Breast epithelium (tissue), 4 donors: ENCODE measurements at regions not wholly inside any gene's neighbourhood (a gene's known extent, or its start where the extent isn't known, plus 50 kb on each side); places are given as distances from the start of the nearest gene placed in this dataset.

Experiments
- DNase-seq, 2 donors: peaks; one replicate each; pipeline ENCODE4 v3.0.0-alpha.2; 2019; ENCODE audit warnings: low spot score in 2 of 2
- H3K27ac ChIP-seq, 2 donors: fragments of 200-600 bp; sonication (generic) in 1 of 2; one replicate each; pipeline ENCODE4 v1.5.1; 2016 to 2019; ENCODE audit warnings: mild to moderate bottlenecking in 1 of 2
- H3K27me3 ChIP-seq, 2 donors: fragments of 200-600 bp; sonication (generic) in 1 of 2; one replicate each; pipeline versions ENCODE4 v1.5.1 to v1.6.0; 2017 to 2019; ENCODE audit warnings: control low read depth in 1 of 2, mild to moderate bottlenecking in 1 of 2
- H3K36me3 ChIP-seq: fragments of 200-600 bp; one replicate; pipeline ENCODE4 v1.5.1; 2019
- H3K4me1 ChIP-seq, 2 donors: fragments of 200-600 bp; sonication (generic); one replicate each; pipeline ENCODE4 v1.5.1; 2016 to 2019; ENCODE audit warnings: control low read depth in 1 of 2
- H3K4me3 ChIP-seq, 3 donors: fragments of 200-600 bp; sonication (generic); 1 replicate in 2 of 3; 2 replicates in 1 of 3; pipeline ENCODE4 v1.5.1; 2016 to 2019; ENCODE audit warnings: mild to moderate bottlenecking in 3 of 3, moderate library complexity in 2 of 3
- H3K9me3 ChIP-seq, 2 donors: fragments of 200-600 bp; sonication (generic) in 1 of 2; one replicate each; pipeline ENCODE4 v1.5.1; 2016 to 2019; ENCODE audit warnings: control low read depth in 1 of 2
- POLR2A ChIP-seq: fragments of 450-650 bp; IDR thresholded peaks from one replicate; pipeline ENCODE4 v1.6.1; 2016; ENCODE audit warnings: antibody characterized with exemption, mild to moderate bottlenecking, moderate library complexity
- POLR2AphosphoS5 ChIP-seq, 3 donors: sonication (generic); formaldehyde crosslinking; IDR thresholded peaks; one replicate each; pipeline ENCODE4 v1.6.1; 2017; ENCODE audit warnings: antibody characterized with exemption in 3 of 3
- intact Hi-C: fragments of 100-400 bp; cut with DNase I; formaldehyde crosslinking; loops from one replicate; pipeline ENCODE4 v1.15.1; 2023; ENCODE audit warnings: low total_unique reads
- TF ChIP-seq, protein P1 (sequence below), 3 donors: fragments of 450-650 bp; IDR thresholded peaks; one replicate each; pipeline ENCODE4 v1.5.1; 2016 to 2017; ENCODE audit warnings: antibody characterized with exemption in 3 of 3, mild to moderate bottlenecking in 3 of 3, moderate library complexity in 3 of 3

DNA sequence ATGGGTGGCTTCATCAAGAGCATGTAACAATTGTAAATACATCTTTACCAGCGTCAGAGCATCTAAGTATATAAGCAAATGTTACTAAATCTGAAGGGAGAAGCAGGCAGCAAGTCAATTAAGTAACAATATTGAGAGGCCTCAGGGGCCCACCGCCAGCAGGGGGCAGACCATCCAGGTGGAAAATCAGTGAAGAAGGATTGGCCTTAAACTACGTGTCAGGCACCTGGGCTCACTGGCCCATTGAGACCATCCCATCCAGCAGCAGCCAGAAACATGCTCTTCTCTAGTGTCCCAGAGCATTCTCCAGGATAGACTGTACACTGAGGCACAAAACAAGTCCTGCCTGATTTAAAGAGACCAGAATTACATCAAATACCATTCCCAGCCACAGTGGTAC, 96.2 kb upstream of the SNTG2 start:
- TF ChIP-seq POLR2AphosphoS5 (IDR thresholded peaks at IDR 0.05) (no peak), POLR2A (no peak)
- TF ChIP-seq, protein P1, sequence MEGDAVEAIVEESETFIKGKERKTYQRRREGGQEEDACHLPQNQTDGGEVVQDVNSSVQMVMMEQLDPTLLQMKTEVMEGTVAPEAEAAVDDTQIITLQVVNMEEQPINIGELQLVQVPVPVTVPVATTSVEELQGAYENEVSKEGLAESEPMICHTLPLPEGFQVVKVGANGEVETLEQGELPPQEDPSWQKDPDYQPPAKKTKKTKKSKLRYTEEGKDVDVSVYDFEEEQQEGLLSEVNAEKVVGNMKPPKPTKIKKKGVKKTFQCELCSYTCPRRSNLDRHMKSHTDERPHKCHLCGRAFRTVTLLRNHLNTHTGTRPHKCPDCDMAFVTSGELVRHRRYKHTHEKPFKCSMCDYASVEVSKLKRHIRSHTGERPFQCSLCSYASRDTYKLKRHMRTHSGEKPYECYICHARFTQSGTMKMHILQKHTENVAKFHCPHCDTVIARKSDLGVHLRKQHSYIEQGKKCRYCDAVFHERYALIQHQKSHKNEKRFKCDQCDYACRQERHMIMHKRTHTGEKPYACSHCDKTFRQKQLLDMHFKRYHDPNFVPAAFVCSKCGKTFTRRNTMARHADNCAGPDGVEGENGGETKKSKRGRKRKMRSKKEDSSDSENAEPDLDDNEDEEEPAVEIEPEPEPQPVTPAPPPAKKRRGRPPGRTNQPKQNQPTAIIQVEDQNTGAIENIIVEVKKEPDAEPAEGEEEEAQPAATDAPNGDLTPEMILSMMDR (IDR thresholded peaks at IDR 0.05): peak; percentile 20 to 38 (median 25)
- Histone ChIP-seq H3K4me1 (no peaks in the 10 kb centered on the region), H3K36me3 (no peaks in the 10 kb centered on the region), H3K9me3 (no peaks in the 10 kb centered on the region), H3K27me3 (no peaks in the 10 kb centered on the region), H3K4me3 (no peak overlapping the region), H3K27ac (no peak overlapping the region)
- no peak for DNase-seq
- intact Hi-C loops: no loop called here

- Histone ChIP-seq H3K36me3 (no peaks in the 10 kb centered on the region), H3K27ac (no peak overlapping the region), H3K27me3 (no peaks in the 10 kb centered on the region), H3K9me3 (no peaks in the 10 kb centered on the region), H3K4me3 (no peak overlapping the region), H3K4me1 (no peaks in the 10 kb centered on the region)
- TF ChIP-seq POLR2AphosphoS5 (IDR thresholded peaks at IDR 0.05): no peak
- no peak for TF ChIP-seq POLR2A
- TF ChIP-seq, protein P1 (IDR thresholded peaks at IDR 0.05): no peak
- intact Hi-C loops: no loop called here
- DNase-seq: no peak
Observed at GRCh38 chr2:853203-853870, 97.3 kb upstream of the SNTG2 start.

GRCh38 chr2:852168-852567, 98.5 kb upstream of the SNTG2 start:
- H3K9me3 ChIP-seq: no peaks in the 10 kb centered on the region
- H3K36me3 ChIP-seq: no peaks in the 10 kb centered on the region
- DNase-seq: no peak
- no peak overlapping the region for H3K27ac ChIP-seq
- intact Hi-C loops: no loop called here
- H3K4me1 ChIP-seq: no peaks in the 10 kb centered on the region
- no peaks in the 10 kb centered on the region for H3K27me3 ChIP-seq
- no peak overlapping the region for H3K4me3 ChIP-seq
- TF ChIP-seq POLR2AphosphoS5 (IDR thresholded peaks at IDR 0.05): no peak
- TF ChIP-seq, protein P1 (IDR thresholded peaks at IDR 0.05): no peak
- TF ChIP-seq POLR2A: no peak

- Histone ChIP-seq H3K27ac (no peak overlapping the region), H3K4me3 (no peak overlapping the region), H3K27me3 (no peaks in the 10 kb centered on the region), H3K4me1 (no peaks in the 10 kb centered on the region), H3K9me3 (no peaks in the 10 kb centered on the region), H3K36me3 (no peaks in the 10 kb centered on the region)
- TF ChIP-seq, protein P1 (IDR thresholded peaks at IDR 0.05): no peak
- no peak for TF ChIP-seq POLR2AphosphoS5 (IDR thresholded peaks at IDR 0.05)
- no peak for TF ChIP-seq POLR2A
- intact Hi-C loops: no loop called here
- DNase-seq: no peak
Observed at GRCh38 chr2:851680-852079, 99.0 kb upstream of the SNTG2 start.

- Histone ChIP-seq H3K27ac (no peak overlapping the region), H3K4me3 (no peak overlapping the region), H3K36me3 (no peaks in the 10 kb centered on the region), H3K27me3 (no peaks in the 10 kb centered on the region), H3K9me3 (no peaks in the 10 kb centered on the region), H3K4me1 (no peaks in the 10 kb centered on the region)
- intact Hi-C loops: no loop called here
- TF ChIP-seq, protein P1 (IDR thresholded peaks at IDR 0.05): no peak
- TF ChIP-seq POLR2A (no peak), POLR2AphosphoS5 (IDR thresholded peaks at IDR 0.05) (no peak)
- no peak for DNase-seq
Observed at GRCh38 chr2:851078-851477, 99.6 kb upstream of the SNTG2 start.
